Naive thymus-derived CD8-positive, alpha-beta T cell (primary cell): ENCODE measurements at regions not wholly inside any gene's neighbourhood (a gene's known extent, or its start where the extent isn't known, plus 50 kb on each side); places are given as distances from the start of the nearest gene placed in this dataset.
"Not testable (repeated sequence)": the region's sequence is repeated elsewhere in the genome, so short reads cannot be mapped to it uniquely, and the experiment has no call there.

Experiments
- ATAC-seq, 2 donors: fragments of 150-1000 bp; cut with Tn5 transposase in 1 of 2; sonication (Bioruptor Pico), chemical (Tn5 transposase) in 1 of 2; 1 replicate in 1 of 2; 2 replicates in 1 of 2; pipeline ENCODE4 v1.10.0; 2021; ENCODE audit warnings: mild to moderate bottlenecking in 2 of 2, moderate library complexity in 2 of 2
- POLR2A ChIA-PET: fragments of 350-600 bp; sonication (Branson Sonifier 250); formaldehyde crosslinking; loops from one replicate; lab custom pipeline; 2021; ENCODE audit warnings: antibody characterized with exemption; lab: Charles Lee
- DNase-seq, 10 donors: peaks; one replicate each; pipeline versions ENCODE4 v3.0.0 to v3.0.0-alpha.2; 2020 to 2022
- H3K27ac Mint-ChIP-seq, 10 donors: one replicate each; pipeline ENCODE4 v1.8.0; 2020 to 2022; ENCODE audit warnings: mild to moderate bottlenecking in 10 of 10, mixed read lengths in 10 of 10, moderate library complexity in 4 of 10, inconsistent platforms in 1 of 10
- H3K27me3 Mint-ChIP-seq, 5 donors: one replicate each; pipeline ENCODE4 v1.8.0; 2021 to 2022; ENCODE audit warnings: mixed read lengths in 5 of 5
- H3K36me3 Mint-ChIP-seq, 3 donors: one replicate each; pipeline ENCODE4 v1.8.0; 2020 to 2022; ENCODE audit warnings: mixed read lengths in 3 of 3, mild to moderate bottlenecking in 2 of 3, inconsistent platforms in 1 of 3
- H3K4me1 Mint-ChIP-seq, 4 donors: one replicate each; pipeline ENCODE4 v1.8.0; 2021 to 2022; ENCODE audit warnings: mixed read lengths in 4 of 4
- H3K4me3 Mint-ChIP-seq, 10 donors: one replicate each; pipeline ENCODE4 v1.8.0; 2020 to 2022; ENCODE audit warnings: mild to moderate bottlenecking in 10 of 10, mixed read lengths in 10 of 10, moderate library complexity in 6 of 10, inconsistent platforms in 1 of 10
- H3K9me3 Mint-ChIP-seq, 9 donors: one replicate each; pipeline ENCODE4 v1.8.0; 2020 to 2022; ENCODE audit warnings: mixed read lengths in 9 of 9, mild to moderate bottlenecking in 3 of 9, inconsistent platforms in 1 of 9, moderate library complexity in 1 of 9

DNA sequence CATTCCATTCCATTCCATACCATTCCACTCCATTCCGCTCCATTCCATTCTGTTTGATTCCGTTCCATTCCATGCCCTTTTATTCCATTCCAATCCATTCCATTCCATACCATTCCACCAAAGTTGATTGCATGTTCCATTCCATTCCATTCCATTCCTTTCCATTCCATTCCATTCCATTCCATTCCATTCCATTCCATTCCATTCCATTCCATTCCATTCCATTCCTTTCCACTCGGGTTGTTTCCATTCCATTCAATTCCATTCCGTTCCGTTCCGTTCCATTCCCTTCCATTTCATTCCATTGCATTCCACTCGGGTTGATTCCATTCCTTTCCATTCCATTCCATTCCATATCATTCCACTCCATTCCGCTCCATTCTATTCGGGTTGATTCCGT is 152.7 kb downstream of the CWH43 start:
- H3K27me3 Mint-ChIP-seq, DNase-seq, ATAC-seq, H3K4me3 Mint-ChIP-seq, H3K4me1 Mint-ChIP-seq, POLR2A ChIA-PET, H3K27ac Mint-ChIP-seq: not testable (repeated sequence)
- peaks cover 0 to 43% (median 28%) of the 10 kb centered on the region in 9 donors for H3K9me3 Mint-ChIP-seq
- H3K36me3 Mint-ChIP-seq: peaks cover 0 to 19% (median 6%) of the 10 kb centered on the region in 3 donors

DNA sequence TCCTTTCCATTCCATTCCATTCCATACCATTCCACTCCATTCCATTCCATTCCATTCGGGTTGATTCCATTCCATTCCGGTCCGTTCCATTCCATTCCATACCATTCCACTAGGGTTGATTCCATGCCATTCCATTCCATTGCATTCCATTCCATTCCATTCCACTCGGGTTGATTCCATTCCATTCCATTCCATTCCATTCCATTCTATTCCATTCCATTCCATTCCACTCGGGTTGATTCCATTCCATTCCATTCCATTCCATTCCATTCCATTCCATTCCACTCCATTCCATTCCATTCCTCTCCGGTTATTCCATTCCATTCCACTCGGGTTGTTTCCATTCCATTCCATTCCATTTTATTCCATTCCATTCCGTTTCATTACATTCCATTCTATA is 153.4 kb downstream of the CWH43 start:
- peak in 1 of 2 donors; percentile 44 for ATAC-seq
- H3K4me1 Mint-ChIP-seq, H3K27ac Mint-ChIP-seq, DNase-seq, H3K4me3 Mint-ChIP-seq, H3K27me3 Mint-ChIP-seq, POLR2A ChIA-PET: not testable (repeated sequence)
- peaks cover 0 to 45% (median 35%) of the 10 kb centered on the region in 9 donors for H3K9me3 Mint-ChIP-seq
- peaks cover 0 to 26% (median 10%) of the 10 kb centered on the region in 3 donors for H3K36me3 Mint-ChIP-seq

DNA sequence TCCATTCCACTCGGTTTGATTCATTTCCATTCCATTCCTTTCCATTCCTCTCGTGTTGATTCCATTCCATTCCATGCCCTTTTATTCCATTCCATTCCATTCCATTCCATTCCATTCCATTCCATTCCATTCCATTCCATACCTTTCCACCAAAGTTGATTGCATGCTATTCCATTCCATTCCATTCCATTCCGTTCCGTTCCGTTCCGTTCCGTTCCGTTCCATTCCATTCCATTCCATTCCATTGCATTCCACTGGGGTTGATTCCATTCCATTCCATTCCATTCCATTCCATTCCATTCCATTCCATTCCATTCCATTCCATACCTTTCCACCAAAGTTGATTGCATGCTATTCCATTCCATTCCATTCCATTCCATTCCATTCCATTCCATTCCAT is 154.3 kb downstream of the CWH43 start:
- ATAC-seq, H3K4me1 Mint-ChIP-seq, H3K27me3 Mint-ChIP-seq, POLR2A ChIA-PET, H3K4me3 Mint-ChIP-seq, H3K27ac Mint-ChIP-seq: not testable (repeated sequence)
- Mint-ChIP-seq H3K36me3 (peaks cover 0 to 31% (median 11%) of the 10 kb centered on the region in 3 donors), H3K9me3 (peaks cover 0 to 50% (median 41%) of the 10 kb centered on the region in 9 donors)
- peak in 2 of 10 donors; percentile 9 to 17 for DNase-seq

DNA sequence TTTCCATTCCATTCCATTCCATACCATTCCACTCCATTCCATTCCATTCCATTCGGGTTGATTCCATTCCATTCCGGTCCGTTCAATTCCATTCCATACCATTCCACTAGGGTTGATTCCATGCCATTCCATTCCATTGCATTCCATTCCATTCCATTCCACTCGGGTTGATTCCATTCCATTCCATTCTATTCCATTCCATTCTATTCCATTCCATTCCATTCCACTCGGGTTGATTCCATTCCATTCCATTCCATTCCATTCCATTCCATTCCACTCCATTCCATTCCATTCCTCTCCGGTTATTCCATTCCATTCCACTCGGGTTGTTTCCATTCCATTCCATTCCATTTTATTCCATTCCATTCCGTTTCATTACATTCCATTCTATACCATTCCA is 155.9 kb downstream of the CWH43 start:
- H3K4me1 Mint-ChIP-seq, H3K27me3 Mint-ChIP-seq, H3K4me3 Mint-ChIP-seq, POLR2A ChIA-PET, DNase-seq, H3K27ac Mint-ChIP-seq, ATAC-seq: not testable (repeated sequence)
- Mint-ChIP-seq H3K36me3 (peaks cover 0 to 38% (median 11%) of the 10 kb centered on the region in 3 donors), H3K9me3 (peaks cover 0 to 63% (median 53%) of the 10 kb centered on the region in 9 donors)

DNA sequence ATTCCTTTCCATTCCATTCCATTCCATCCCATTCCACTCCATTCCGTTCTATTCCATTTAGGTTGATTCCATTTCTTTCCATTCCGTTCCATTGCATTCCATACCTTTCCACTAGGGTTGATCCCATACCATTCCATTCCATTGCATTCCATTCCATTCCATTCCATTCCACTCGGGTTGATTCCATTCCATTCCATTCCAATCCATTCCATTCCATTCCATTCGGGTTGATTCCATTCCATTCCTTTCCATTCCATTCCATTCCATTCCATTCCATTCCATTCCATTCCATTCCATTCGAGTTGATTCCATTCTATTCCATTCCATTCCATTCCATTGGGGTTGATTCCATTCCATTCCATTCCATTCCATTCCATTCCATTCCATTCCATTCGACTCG is 161.1 kb downstream of the CWH43 start:
- Mint-ChIP-seq H3K4me1 (peaks cover 0 to 19% (median 3%) of the 10 kb centered on the region in 4 donors), H3K36me3 (peaks cover 4 to 55% (median 15%) of the 10 kb centered on the region in 3 donors), H3K9me3 (peaks cover 12 to 96% (median 78%) of the 10 kb centered on the region in 9 donors)
- H3K4me3 Mint-ChIP-seq, DNase-seq, H3K27ac Mint-ChIP-seq, POLR2A ChIA-PET, H3K27me3 Mint-ChIP-seq: not testable (repeated sequence)
- peak in 1 of 2 donors; percentile 32 for ATAC-seq

DNA sequence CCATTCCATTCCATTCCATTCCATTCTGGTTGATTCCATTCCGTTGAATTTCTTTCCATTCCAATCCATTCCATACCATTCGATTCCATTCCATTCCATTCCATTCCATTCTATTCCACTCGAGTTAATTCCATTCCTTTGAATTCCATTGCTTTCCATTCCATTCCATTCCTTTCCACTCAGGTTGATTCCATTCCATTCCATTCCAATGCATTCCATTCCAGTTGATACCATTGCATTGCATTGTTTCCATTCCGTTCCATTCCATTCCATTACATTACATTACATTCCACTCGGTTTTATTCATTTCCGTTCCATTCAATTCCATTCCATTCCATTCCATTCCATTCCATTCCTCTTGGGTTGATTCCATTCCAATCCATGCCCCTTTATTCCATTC is 161.5 kb downstream of the CWH43 start:
- ATAC-seq, POLR2A ChIA-PET, DNase-seq, H3K27me3 Mint-ChIP-seq, H3K4me3 Mint-ChIP-seq, H3K27ac Mint-ChIP-seq: not testable (repeated sequence)
- Mint-ChIP-seq H3K4me1 (peaks cover 0 to 19% (median 3%) of the 10 kb centered on the region in 4 donors), H3K36me3 (peaks cover 4 to 54% (median 15%) of the 10 kb centered on the region in 3 donors), H3K9me3 (peaks cover 12 to 100% (median 78%) of the 10 kb centered on the region in 9 donors)

DNA sequence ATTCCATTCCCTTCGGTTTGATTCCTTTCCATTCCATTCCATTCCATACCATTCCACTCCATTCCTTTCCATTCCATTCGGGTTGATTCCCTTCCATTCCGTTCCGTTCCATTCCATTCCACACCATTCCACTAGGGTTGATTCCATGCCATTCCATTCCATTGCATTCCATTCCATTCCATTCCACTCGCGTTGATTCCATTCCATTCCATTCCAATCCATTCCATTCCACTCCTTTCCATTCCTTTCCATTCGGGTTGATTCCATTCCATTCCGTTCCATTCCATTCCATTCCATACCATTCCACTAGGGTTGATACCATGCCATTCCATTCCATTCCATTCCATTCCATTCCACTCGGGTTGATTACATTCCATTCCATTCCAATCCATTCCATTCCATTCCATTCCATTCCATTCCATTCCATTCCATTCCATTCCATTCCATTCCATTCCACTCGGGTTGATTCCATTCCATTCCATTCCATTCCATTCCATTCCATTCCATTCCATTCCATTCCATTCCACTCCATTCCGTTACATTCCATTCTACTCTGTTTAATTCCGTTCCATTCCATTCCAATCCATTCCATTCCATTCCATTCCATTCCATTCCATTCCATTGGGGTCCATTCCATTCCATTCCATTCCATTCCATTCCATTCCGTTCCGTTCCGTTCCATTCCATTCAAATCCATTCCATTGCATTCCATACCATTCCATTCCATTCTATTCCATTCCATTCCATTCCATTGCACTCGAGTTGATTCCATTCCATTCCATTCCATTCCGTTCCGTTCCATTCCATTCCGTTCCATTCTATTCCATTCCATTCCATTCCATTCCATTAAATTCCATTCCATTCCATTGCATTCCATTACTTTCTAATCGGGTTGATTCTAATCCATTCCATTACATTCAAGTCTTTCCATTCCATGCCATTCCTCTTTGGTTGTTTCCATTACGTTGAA is 163.2 kb downstream of the CWH43 start:
- H3K9me3 Mint-ChIP-seq: peaks cover 12 to 100% (median 79%) of the 10 kb centered on the region in 9 donors
- H3K27me3 Mint-ChIP-seq, POLR2A ChIA-PET, H3K27ac Mint-ChIP-seq: not testable (repeated sequence)
- DNase-seq (peak in 2 of 10 donors; percentile 2 to 18), ATAC-seq (peak in 1 of 2 donors; percentile 75)
- H3K4me1 Mint-ChIP-seq: peaks cover 0 to 26% (median 4%) of the 10 kb centered on the region in 4 donors
- H3K36me3 Mint-ChIP-seq: peaks cover 4 to 51% (median 20%) of the 10 kb centered on the region in 3 donors
- H3K4me3 Mint-ChIP-seq: peak overlapping the region in 1 of 10 donors; percentile 0

DNA sequence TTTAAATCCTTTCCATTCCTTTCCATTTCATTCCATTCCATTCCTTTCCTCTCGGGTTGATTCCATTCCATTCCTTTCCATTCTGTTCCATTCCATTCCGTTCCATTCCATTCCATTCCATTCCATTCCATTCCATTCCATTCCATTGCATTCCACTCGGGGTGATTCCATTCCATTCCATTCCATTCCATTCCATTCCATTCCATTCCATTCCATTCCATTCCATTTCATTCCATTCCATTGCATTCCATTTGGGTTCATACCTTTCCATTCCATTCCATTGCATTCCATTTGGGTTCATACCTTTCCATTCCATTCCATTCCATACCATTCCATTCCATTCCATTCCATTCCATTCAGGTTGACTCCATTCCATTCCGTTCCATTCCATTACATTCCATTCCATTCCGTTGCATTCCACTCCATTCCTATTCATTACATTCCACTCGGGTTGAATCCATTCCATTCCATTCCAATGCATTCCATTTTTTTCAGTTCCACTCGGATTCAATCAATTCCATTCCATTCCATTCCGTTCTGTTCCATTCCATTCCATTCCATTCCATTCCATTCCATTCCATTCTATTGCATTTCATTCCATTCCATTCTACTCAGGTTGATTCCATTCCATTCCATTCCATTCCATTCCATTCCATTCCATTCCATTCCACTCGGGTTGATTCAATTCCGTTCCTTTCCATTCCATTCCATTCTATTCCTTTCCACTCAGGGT is 164.4 kb downstream of the CWH43 start:
- peaks cover 4 to 54% (median 19%) of the 10 kb centered on the region in 3 donors for H3K36me3 Mint-ChIP-seq
- H3K4me3 Mint-ChIP-seq, H3K27me3 Mint-ChIP-seq, DNase-seq, H3K27ac Mint-ChIP-seq, POLR2A ChIA-PET: not testable (repeated sequence)
- peaks cover 13 to 100% (median 79%) of the 10 kb centered on the region in 9 donors for H3K9me3 Mint-ChIP-seq
- H3K4me1 Mint-ChIP-seq: peaks cover 0 to 32% (median 4%) of the 10 kb centered on the region in 4 donors
- ATAC-seq: peak in 1 of 2 donors; percentile 20

DNA sequence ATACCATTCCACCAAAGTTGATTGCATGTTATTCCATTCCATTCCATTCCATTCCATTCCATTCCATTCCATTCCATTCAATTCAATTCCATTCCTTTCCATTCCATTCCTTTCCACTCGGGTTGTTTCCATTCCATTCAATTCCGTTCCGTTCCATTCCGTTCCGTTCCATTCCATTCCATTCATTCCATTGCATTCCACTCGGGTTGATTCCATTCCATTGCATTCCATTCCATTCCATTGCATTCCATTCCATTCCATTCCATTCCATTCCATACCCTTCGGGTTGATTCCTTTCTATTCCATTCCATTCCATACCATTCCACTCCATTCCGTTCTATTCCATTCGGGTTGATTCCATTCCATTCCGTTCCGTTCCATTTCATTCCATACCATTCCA is 166.9 kb downstream of the CWH43 start:
- Mint-ChIP-seq H3K9me3 (peaks cover 30 to 100% (median 71%) of the 10 kb centered on the region in 9 donors), H3K4me1 (peaks cover 0 to 30% (median 4%) of the 10 kb centered on the region in 4 donors), H3K36me3 (peaks cover 4 to 59% (median 15%) of the 10 kb centered on the region in 3 donors)

DNA sequence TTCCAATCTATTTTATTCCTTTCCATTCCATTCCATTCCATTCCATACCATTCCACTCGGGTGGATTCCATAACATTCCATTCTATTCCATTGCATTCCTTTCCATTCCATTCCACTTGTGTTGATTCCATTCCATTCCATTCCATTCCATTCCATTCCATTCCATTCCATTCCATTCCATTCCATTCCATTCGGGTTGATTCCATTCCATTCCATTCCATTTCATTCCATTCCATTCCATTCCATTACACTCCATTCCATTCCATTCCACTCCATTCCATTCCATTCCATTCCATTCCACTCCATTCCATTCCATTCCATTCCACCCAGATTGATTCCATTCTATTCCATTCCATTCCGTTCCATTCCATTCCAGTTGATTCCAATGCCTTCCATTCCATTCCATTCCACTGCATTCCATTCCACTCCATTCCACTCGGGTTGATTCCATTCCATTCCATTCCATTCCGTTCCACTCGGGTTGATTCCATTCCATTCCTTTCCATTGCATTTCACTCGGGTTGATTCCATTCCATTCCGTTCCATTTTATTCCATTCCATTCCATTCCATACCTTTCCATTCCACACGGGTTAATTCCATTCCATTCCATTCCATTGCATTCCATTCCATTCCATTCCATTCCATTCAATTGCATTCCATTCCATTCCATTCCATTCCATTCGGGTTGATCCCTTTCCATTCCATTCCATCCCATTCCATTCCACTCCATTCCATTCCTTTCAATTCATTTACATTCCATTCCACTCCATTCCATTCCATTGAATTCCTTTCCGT is 168.4 kb downstream of the CWH43 start:
- H3K27me3 Mint-ChIP-seq, H3K27ac Mint-ChIP-seq, DNase-seq, POLR2A ChIA-PET, H3K4me3 Mint-ChIP-seq: not testable (repeated sequence)
- Mint-ChIP-seq H3K36me3 (peaks cover under 1 to 56% (median 10%) of the 10 kb centered on the region in 3 donors), H3K9me3 (peaks cover 25 to 91% (median 60%) of the 10 kb centered on the region in 9 donors), H3K4me1 (peaks cover 0 to 27% (median 2%) of the 10 kb centered on the region in 4 donors)
- peak in 1 of 2 donors; percentile 52 for ATAC-seq

More for the DNA sequence above, 166.9 kb downstream of the CWH43 start:
- H3K27ac Mint-ChIP-seq, H3K27me3 Mint-ChIP-seq, H3K4me3 Mint-ChIP-seq, POLR2A ChIA-PET, DNase-seq: not testable (repeated sequence)
- peak in 1 of 2 donors; percentile 29 for ATAC-seq

DNA sequence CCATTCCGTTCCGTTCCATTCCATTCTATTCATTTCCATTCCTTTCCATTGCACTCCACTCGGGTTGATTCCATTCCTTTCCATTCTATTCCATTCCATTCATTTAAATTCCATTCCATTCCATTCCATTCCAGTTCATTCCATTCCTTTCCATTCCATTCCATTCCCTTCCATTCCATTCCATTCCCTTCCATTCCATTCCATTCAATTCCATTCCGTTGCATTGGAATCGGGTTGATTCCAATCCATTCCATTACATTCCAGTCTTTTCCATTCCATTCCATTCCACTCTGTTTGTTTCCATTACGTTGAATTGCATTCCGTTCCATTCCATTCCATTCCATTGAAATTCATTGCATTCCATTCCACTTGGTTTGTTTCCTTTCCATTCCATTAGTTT is 169.2 kb downstream of the CWH43 start:
- POLR2A ChIA-PET, H3K27ac Mint-ChIP-seq, H3K27me3 Mint-ChIP-seq, DNase-seq, H3K4me3 Mint-ChIP-seq, ATAC-seq: not testable (repeated sequence)
- peaks cover 0 to 24% (median 2%) of the 10 kb centered on the region in 4 donors for H3K4me1 Mint-ChIP-seq
- H3K36me3 Mint-ChIP-seq: peaks cover 0 to 51% (median 8%) of the 10 kb centered on the region in 3 donors
- peaks cover 19 to 84% (median 53%) of the 10 kb centered on the region in 9 donors for H3K9me3 Mint-ChIP-seq

DNA sequence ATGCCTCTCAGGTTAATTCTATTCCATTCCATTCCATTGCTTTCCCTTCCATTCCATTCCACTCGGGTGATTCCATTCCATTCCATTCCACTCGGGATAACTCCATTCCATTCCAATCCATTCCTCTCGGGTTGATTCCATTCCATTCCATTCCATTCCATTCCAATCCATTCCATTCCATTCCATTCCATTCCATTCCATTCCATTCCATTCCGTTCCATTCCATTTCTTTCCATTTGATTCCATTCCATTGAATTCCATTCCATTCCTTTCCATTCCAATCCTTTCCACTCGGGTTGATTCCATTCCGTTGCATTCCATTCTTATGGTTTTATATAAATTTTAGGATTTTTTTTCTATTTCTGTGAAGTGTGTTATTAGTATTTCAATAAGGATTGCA is 170.2 kb downstream of the CWH43 start:
- ATAC-seq, POLR2A ChIA-PET, H3K27ac Mint-ChIP-seq, H3K4me3 Mint-ChIP-seq, H3K27me3 Mint-ChIP-seq, DNase-seq: not testable (repeated sequence)
- Mint-ChIP-seq H3K36me3 (peaks cover 0 to 42% (median 8%) of the 10 kb centered on the region in 3 donors), H3K4me1 (peaks cover 0 to 18% (median 2%) of the 10 kb centered on the region in 4 donors), H3K9me3 (peaks cover 19 to 74% (median 46%) of the 10 kb centered on the region in 9 donors)
